Karpas-422 (cell line): ENCODE measurements at regions not wholly inside any gene's neighbourhood (a gene's known extent, or its start where the extent isn't known, plus 50 kb on each side); places are given as distances from the start of the nearest gene placed in this dataset.

ENCODE experiments used
- DNase-seq: peaks from one replicate; pipeline ENCODE4 v3.0.0-alpha.2; 2015
- H2AFZ ChIP-seq: fragments of 200-600 bp; sonication (generic); 2 replicates; pipeline ENCODE4 v1.6.1; 2014; ENCODE audit warnings: antibody characterized with exemption, low read length, mixed read lengths
- H3K27ac ChIP-seq: fragments of 200-600 bp; sonication (generic); 2 replicates; pipeline ENCODE4 v1.5.1; 2014; ENCODE audit warnings: mild to moderate bottlenecking, low read length, moderate library complexity
- H3K27me3 ChIP-seq: fragments of 200-600 bp; sonication (generic); 2 replicates; pipeline ENCODE4 v1.6.1; 2014; ENCODE audit warnings: low read length, mixed read lengths
- H3K36me3 ChIP-seq: fragments of 200-600 bp; sonication (generic); 2 replicates; pipeline ENCODE4 v1.6.1; 2014; ENCODE audit warnings: low read length, mixed read lengths; ENCODE audit not compliant: insufficient read depth
- H3K4me1 ChIP-seq: fragments of 200-600 bp; sonication (generic); 2 replicates; pipeline ENCODE4 v1.6.1; 2014; ENCODE audit warnings: mild to moderate bottlenecking, low read length, mixed read lengths
- H3K4me2 ChIP-seq: fragments of 200-600 bp; sonication (generic); 2 replicates; pipeline ENCODE4 v1.6.1; 2014; ENCODE audit warnings: low read length, low read depth, mild to moderate bottlenecking; ENCODE audit not compliant: poor library complexity, severe bottlenecking
- H3K4me3 ChIP-seq: fragments of 200-600 bp; sonication (generic); 2 replicates; pipeline ENCODE4 v1.5.1; 2014; ENCODE audit warnings: mild to moderate bottlenecking, antibody characterized with exemption, low read length, mixed read lengths
- H3K79me2 ChIP-seq: fragments of 200-600 bp; sonication (generic); 2 replicates; pipeline ENCODE4 v1.6.1; 2014; ENCODE audit warnings: mild to moderate bottlenecking, low read length, mixed read lengths
- H3K9ac ChIP-seq: fragments of 200-600 bp; sonication (generic); 2 replicates; pipeline ENCODE4 v1.6.0; 2014; ENCODE audit warnings: low read length
- H3K9me2 ChIP-seq: fragments of 200-600 bp; sonication (generic), shearing (Covaris generic); replicated peaks from 2 replicates; pipeline ENCODE4 v1.6.0; 2014; ENCODE audit warnings: mild to moderate bottlenecking, low read length, moderate library complexity; ENCODE audit not compliant: insufficient read depth
- H3K9me3 ChIP-seq: fragments of 300-700, 200-600 bp; sonication (generic); 2 replicates; pipeline ENCODE4 v1.6.1; 2014; ENCODE audit warnings: low read length, mixed read lengths
- H4K20me1 ChIP-seq: fragments of 200-600 bp; sonication (generic); 2 replicates; pipeline ENCODE4 v1.6.1; 2014; ENCODE audit warnings: mild to moderate bottlenecking, antibody characterized with exemption, low read length, low read depth; ENCODE audit not compliant: insufficient read depth

GRCh38 chr12:17064834-17065233 is 458.9 kb upstream of the LMO3 start:
- H3K9ac ChIP-seq = no peak overlapping the region
- H4K20me1 ChIP-seq = no peaks in the 10 kb centered on the region
- no peak for DNase-seq
- H3K4me1 ChIP-seq = no peaks in the 10 kb centered on the region
- no peak overlapping the region for H3K4me2 ChIP-seq
- no peaks in the 10 kb centered on the region for H3K36me3 ChIP-seq
- H3K27me3 ChIP-seq = no peaks in the 10 kb centered on the region
- H3K27ac ChIP-seq = no peak overlapping the region
- no peaks in the 10 kb centered on the region for H3K9me2 ChIP-seq
- H3K79me2 ChIP-seq = no peaks in the 10 kb centered on the region
- H2AFZ ChIP-seq = no peak overlapping the region
- H3K9me3 ChIP-seq = peaks cover 22% of the 10 kb centered on the region
- no peak overlapping the region for H3K4me3 ChIP-seq

GRCh38 chr12:17062267-17063036 is 456.5 kb upstream of the LMO3 start:
- Histone ChIP-seq H3K9ac (no peak overlapping the region), H3K9me2 (no peaks in the 10 kb centered on the region), H3K4me2 (no peak overlapping the region), H3K36me3 (no peaks in the 10 kb centered on the region), H4K20me1 (no peaks in the 10 kb centered on the region), H3K79me2 (no peaks in the 10 kb centered on the region), H3K27me3 (no peaks in the 10 kb centered on the region), H3K27ac (no peak overlapping the region), H3K9me3 (peaks cover 21% of the 10 kb centered on the region), H3K4me1 (no peaks in the 10 kb centered on the region), H2AFZ (no peak overlapping the region), H3K4me3 (no peak overlapping the region)
- no peak for DNase-seq

GRCh38 chr12:17060260-17060659 is 454.3 kb upstream of the LMO3 start:
- H3K9ac ChIP-seq = no peak overlapping the region
- H3K4me3 ChIP-seq = no peak overlapping the region
- H3K36me3 ChIP-seq = no peaks in the 10 kb centered on the region
- H3K27me3 ChIP-seq = no peaks in the 10 kb centered on the region
- H3K79me2 ChIP-seq = no peaks in the 10 kb centered on the region
- H4K20me1 ChIP-seq = no peaks in the 10 kb centered on the region
- no peaks in the 10 kb centered on the region for H3K9me2 ChIP-seq
- no peak overlapping the region for H3K27ac ChIP-seq
- H3K4me1 ChIP-seq = no peaks in the 10 kb centered on the region
- no peak overlapping the region for H2AFZ ChIP-seq
- peaks cover 20% of the 10 kb centered on the region for H3K9me3 ChIP-seq
- no peak overlapping the region for H3K4me2 ChIP-seq
- no peak for DNase-seq

- no peak for DNase-seq
- Histone ChIP-seq H3K4me3 (no peak overlapping the region), H3K9me3 (peaks cover 19% of the 10 kb centered on the region), H3K4me1 (no peaks in the 10 kb centered on the region), H3K9ac (no peak overlapping the region), H2AFZ (no peak overlapping the region), H3K36me3 (no peaks in the 10 kb centered on the region), H3K27me3 (no peaks in the 10 kb centered on the region), H3K79me2 (no peaks in the 10 kb centered on the region), H3K27ac (no peak overlapping the region), H4K20me1 (no peaks in the 10 kb centered on the region), H3K9me2 (no peaks in the 10 kb centered on the region), H3K4me2 (no peak overlapping the region)
These were observed 450.6 kb upstream of the LMO3 start for GRCh38 chr12:17056546-17056945.

GRCh38 chr12:17038923-17039322 is 433.0 kb upstream of the LMO3 start:
- H3K79me2 ChIP-seq = no peaks in the 10 kb centered on the region
- peaks cover 31% of the 10 kb centered on the region for H3K9me3 ChIP-seq
- H3K27ac ChIP-seq = no peak overlapping the region
- H2AFZ ChIP-seq = no peak overlapping the region
- no peak overlapping the region for H3K9ac ChIP-seq
- no peaks in the 10 kb centered on the region for H3K27me3 ChIP-seq
- no peaks in the 10 kb centered on the region for H3K9me2 ChIP-seq
- no peaks in the 10 kb centered on the region for H4K20me1 ChIP-seq
- H3K4me1 ChIP-seq = no peaks in the 10 kb centered on the region
- no peak for DNase-seq
- no peak overlapping the region for H3K4me3 ChIP-seq
- no peak overlapping the region for H3K4me2 ChIP-seq
- H3K36me3 ChIP-seq = no peaks in the 10 kb centered on the region

GRCh38 chr12:17035372-17035771 is 429.4 kb upstream of the LMO3 start:
- Histone ChIP-seq H3K27ac (no peak overlapping the region), H3K4me3 (no peak overlapping the region), H3K79me2 (no peaks in the 10 kb centered on the region), H3K9ac (no peak overlapping the region), H3K27me3 (no peaks in the 10 kb centered on the region), H3K36me3 (no peaks in the 10 kb centered on the region), H3K9me2 (no peaks in the 10 kb centered on the region), H3K9me3 (peaks cover 31% of the 10 kb centered on the region), H3K4me2 (no peak overlapping the region), H3K4me1 (no peaks in the 10 kb centered on the region), H2AFZ (no peak overlapping the region), H4K20me1 (no peaks in the 10 kb centered on the region)
- DNase-seq = no peak

GRCh38 chr12:17030338-17030737 is 424.4 kb upstream of the LMO3 start:
- Histone ChIP-seq H3K27me3 (no peaks in the 10 kb centered on the region), H3K79me2 (no peaks in the 10 kb centered on the region), H3K4me2 (no peak overlapping the region), H3K4me1 (no peaks in the 10 kb centered on the region), H3K36me3 (no peaks in the 10 kb centered on the region), H4K20me1 (no peaks in the 10 kb centered on the region), H3K9me3 (peaks cover 11% of the 10 kb centered on the region), H3K4me3 (no peak overlapping the region), H2AFZ (no peak overlapping the region), H3K27ac (no peak overlapping the region), H3K9me2 (no peaks in the 10 kb centered on the region), H3K9ac (no peak overlapping the region)
- no peak for DNase-seq

GRCh38 chr12:17028348-17028747 is 422.4 kb upstream of the LMO3 start:
- Histone ChIP-seq H3K9me3 (peaks cover 11% of the 10 kb centered on the region), H3K9ac (no peak overlapping the region), H3K27ac (no peak overlapping the region), H3K27me3 (no peaks in the 10 kb centered on the region), H3K36me3 (no peaks in the 10 kb centered on the region), H3K4me1 (no peaks in the 10 kb centered on the region), H3K4me3 (no peak overlapping the region), H3K9me2 (no peaks in the 10 kb centered on the region), H3K4me2 (no peak overlapping the region), H4K20me1 (no peaks in the 10 kb centered on the region), H2AFZ (no peak overlapping the region), H3K79me2 (no peaks in the 10 kb centered on the region)
- DNase-seq = no peak
